CD4-positive, alpha-beta T cell (primary cell): ENCODE measurements at regions not wholly inside any gene's neighbourhood (a gene's known extent, or its start where the extent isn't known, plus 50 kb on each side); places are given as distances from the start of the nearest gene placed in this dataset.

ENCODE experiments used
- ATAC-seq: fragments of 200-7000 bp; cut with Tn5 transposase; one replicate; pipeline ENCODE4 v1.10.0; 2022; ENCODE audit warnings: mild to moderate bottlenecking; ENCODE audit not compliant: poor library complexity
- CTCF ChIA-PET: fragments of 350-600 bp; sonication (Branson Sonifier 250); formaldehyde crosslinking; loops from one replicate; lab custom pipeline; 2021; ENCODE audit warnings: antibody characterized with exemption, inconsistent platforms; lab: Charles Lee
- POLR2A ChIA-PET: fragments of 350-600 bp; sonication (Branson Sonifier 250); formaldehyde crosslinking; loops from one replicate; lab custom pipeline; 2021; ENCODE audit warnings: antibody characterized with exemption, inconsistent platforms; lab: Charles Lee
- DNase-seq, 14 experiments: peaks; one replicate each; pipeline ENCODE4 v3.0.0-alpha.2; 2013 to 2020; ENCODE audit warnings: mixed read lengths in 2 of 14
- H3K27ac ChIP-seq, 2 donors: one replicate each; pipeline versions ENCODE4 v1.5.1 to v1.7.0; 2013; ENCODE audit warnings: low read length in 2 of 2, low read depth in 1 of 2, mild to moderate bottlenecking in 1 of 2
- H3K27me3 ChIP-seq, 2 experiments: 1 replicate in 1 of 2; 2 replicates in 1 of 2; pipeline versions ENCODE4 v1.6.1 to v1.7.0; 2013; ENCODE audit warnings: low read length in 2 of 2, control low read depth in 1 of 2, mild to moderate bottlenecking in 1 of 2, moderate library complexity in 1 of 2; ENCODE audit not compliant: insufficient read depth in 2 of 2, control insufficient read depth in 1 of 2
- H3K36me3 ChIP-seq: one replicate; pipeline ENCODE4 v1.6.1; 2013; ENCODE audit warnings: low read length, control low read depth; ENCODE audit not compliant: insufficient read depth
- H3K4me1 ChIP-seq: one replicate; pipeline ENCODE4 v1.6.1; 2013; ENCODE audit warnings: low read length, control low read depth; ENCODE audit not compliant: insufficient read depth
- H3K4me3 ChIP-seq: one replicate; pipeline ENCODE4 v1.5.1; 2013; ENCODE audit warnings: mild to moderate bottlenecking, low read length, moderate library complexity
- H3K9me3 ChIP-seq, 2 experiments: 1 replicate in 1 of 2; 2 replicates in 1 of 2; pipeline versions ENCODE4 v1.6.1 to v1.7.0; 2013; ENCODE audit warnings: low read length in 2 of 2, mild to moderate bottlenecking in 2 of 2, control low read depth in 1 of 2, moderate library complexity in 1 of 2; ENCODE audit not compliant: control insufficient read depth in 1 of 2, insufficient read depth in 1 of 2
- H3K27ac Mint-ChIP-seq: one replicate; pipeline ENCODE4 v1.8.0; 2020; ENCODE audit warnings: mixed read lengths
- H3K27me3 Mint-ChIP-seq: one replicate; pipeline ENCODE4 v1.8.0; 2021; ENCODE audit warnings: mixed read lengths
- H3K36me3 Mint-ChIP-seq: one replicate; pipeline ENCODE4 v1.8.0; 2021; ENCODE audit warnings: low read depth, mixed read lengths
- H3K4me1 Mint-ChIP-seq: one replicate; pipeline ENCODE4 v1.8.0; 2021; ENCODE audit warnings: low read depth, mixed read lengths
- H3K4me3 Mint-ChIP-seq: one replicate; pipeline ENCODE4 v1.8.0; 2020; ENCODE audit warnings: mild to moderate bottlenecking, mixed read lengths
- H3K9me3 Mint-ChIP-seq: one replicate; pipeline ENCODE4 v1.8.0; 2020; ENCODE audit warnings: mixed read lengths
- CTCF ChIP-seq: fragments of 200-600 bp; IDR thresholded peaks from one replicate; pipeline ENCODE4 v1.8.0; 2022; ENCODE audit warnings: antibody characterized with exemption, mild to moderate bottlenecking
- intact Hi-C, 2 experiments: fragments of 100-400 bp; cut with DNase I in 1 of 2; cut with micrococcal nuclease in 1 of 2; formaldehyde crosslinking; loops; one replicate each; pipeline versions ENCODE4 v1.15.1 to v1.9.0; 2023 to 2025; cut with DNase I, micrococcal nuclease

- H3K4me3 Mint-ChIP-seq = no peak overlapping the region
- intact Hi-C loops = no loop called here
Observed at GRCh38 chr10:121110369-121110768, 259.2 kb downstream of the WDR11 start.

GRCh38 chr10:121112136-121112535 is 261.0 kb downstream of the WDR11 start:
- intact Hi-C loops = no loop called here
- Histone ChIP-seq H3K4me1 (no peaks in the 10 kb centered on the region), H3K36me3 (no peaks in the 10 kb centered on the region), H3K27ac (no peak overlapping the region), H3K9me3 (no peaks in the 10 kb centered on the region), H3K4me3 (no peak overlapping the region), H3K27me3 (no peaks in the 10 kb centered on the region)
- no peak overlapping the region for H3K27ac Mint-ChIP-seq
- ChIA-PET POLR2A (no interaction called here), CTCF (no interaction called here)
- no peaks in the 10 kb centered on the region for H3K27me3 Mint-ChIP-seq
- TF ChIP-seq CTCF = no peak
- no peaks in the 10 kb centered on the region for H3K4me1 Mint-ChIP-seq
- H3K4me3 Mint-ChIP-seq = no peak overlapping the region
- no peaks in the 10 kb centered on the region for H3K36me3 Mint-ChIP-seq
- DNase-seq = no peak
- H3K9me3 Mint-ChIP-seq = peaks cover 4% of the 10 kb centered on the region
- ATAC-seq = no peak

More at GRCh38 chr10:121110369-121110768, 259.2 kb downstream of the WDR11 start:
- no peak overlapping the region for H3K4me3 ChIP-seq
- DNase-seq (no peak), ATAC-seq (no peak)
- Mint-ChIP-seq H3K9me3 (peaks cover 4% of the 10 kb centered on the region), H3K36me3 (no peaks in the 10 kb centered on the region), H3K27me3 (no peaks in the 10 kb centered on the region), H3K4me1 (no peaks in the 10 kb centered on the region), H3K27ac (no peak overlapping the region)
- POLR2A ChIA-PET = no interaction called here
- no peaks in the 10 kb centered on the region for H3K36me3 ChIP-seq
- no peaks in the 10 kb centered on the region for H3K27me3 ChIP-seq
- no peaks in the 10 kb centered on the region for H3K9me3 ChIP-seq
- no peak overlapping the region for H3K27ac ChIP-seq
- no peak for TF ChIP-seq CTCF
- H3K4me1 ChIP-seq = no peaks in the 10 kb centered on the region
- CTCF ChIA-PET = no interaction called here

GRCh38 chr10:121112579-121113384 is 261.6 kb downstream of the WDR11 start:
- Mint-ChIP-seq H3K9me3 (peaks cover 4% of the 10 kb centered on the region), H3K4me3 (no peak overlapping the region), H3K27ac (no peak overlapping the region), H3K36me3 (no peaks in the 10 kb centered on the region), H3K4me1 (no peaks in the 10 kb centered on the region), H3K27me3 (no peaks in the 10 kb centered on the region)
- intact Hi-C loops = no loop called here
- no peaks in the 10 kb centered on the region for H3K9me3 ChIP-seq
- H3K27ac ChIP-seq = no peak overlapping the region
- ChIA-PET CTCF (no interaction called here), POLR2A (no interaction called here)
- DNase-seq = no peak
- no peak overlapping the region for H3K4me3 ChIP-seq
- no peaks in the 10 kb centered on the region for H3K4me1 ChIP-seq
- TF ChIP-seq CTCF = no peak
- H3K36me3 ChIP-seq = no peaks in the 10 kb centered on the region
- no peak for ATAC-seq
- no peaks in the 10 kb centered on the region for H3K27me3 ChIP-seq
